22Rv1 (cell line): ENCODE measurements at regions not wholly inside any gene's neighbourhood (a gene's known extent, or its start where the extent isn't known, plus 50 kb on each side); places are given as distances from the start of the nearest gene placed in this dataset.

Source experiments
- ZFX ChIP-seq: fragments of 450-650 bp; IDR thresholded peaks from 2 replicates; pipeline ENCODE4 v1.6.1; 2017; ENCODE audit warnings: antibody characterized with exemption, borderline replicate concordance
- TF ChIP-seq, protein P1 (sequence below): fragments of 450-650 bp; IDR thresholded peaks from 2 replicates; pipeline ENCODE4 v1.5.1; 2017; ENCODE audit warnings: mild to moderate bottlenecking

DNA sequence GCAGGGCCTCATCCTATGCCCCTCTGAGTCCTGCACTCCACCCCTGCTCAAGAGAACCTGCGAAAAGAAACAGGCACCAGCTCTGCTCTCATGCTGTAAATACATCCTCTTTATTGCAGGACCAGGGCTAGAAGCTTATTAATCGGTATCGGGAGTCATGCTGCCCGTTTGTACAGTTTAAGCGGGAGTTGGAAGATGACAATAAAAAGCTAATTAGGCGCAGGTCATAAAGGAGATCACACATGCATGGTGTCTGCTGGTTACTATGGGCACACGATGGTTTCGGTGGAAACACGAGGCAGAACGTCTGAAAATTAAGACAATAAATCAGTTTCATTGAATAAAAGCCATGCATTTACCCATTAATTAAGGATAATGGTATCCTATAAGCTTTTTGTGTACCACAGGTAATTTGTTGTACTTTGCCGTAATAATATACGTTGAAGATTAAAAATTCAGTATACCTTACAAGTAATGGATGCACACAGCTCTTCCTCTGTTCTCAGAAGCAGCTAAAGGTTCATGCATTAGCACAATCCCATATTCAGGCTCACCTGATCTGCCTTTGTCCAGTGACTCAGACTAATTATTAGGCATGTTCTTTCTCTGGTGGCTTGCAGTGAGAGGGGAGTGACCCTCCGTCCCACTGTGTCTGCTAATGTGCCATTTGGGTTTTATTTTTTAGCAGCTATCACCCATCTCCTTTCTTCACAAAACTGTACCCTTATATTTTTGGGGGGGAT, 406.0 kb downstream of the TSHZ3 start:
- TF ChIP-seq, protein P1, sequence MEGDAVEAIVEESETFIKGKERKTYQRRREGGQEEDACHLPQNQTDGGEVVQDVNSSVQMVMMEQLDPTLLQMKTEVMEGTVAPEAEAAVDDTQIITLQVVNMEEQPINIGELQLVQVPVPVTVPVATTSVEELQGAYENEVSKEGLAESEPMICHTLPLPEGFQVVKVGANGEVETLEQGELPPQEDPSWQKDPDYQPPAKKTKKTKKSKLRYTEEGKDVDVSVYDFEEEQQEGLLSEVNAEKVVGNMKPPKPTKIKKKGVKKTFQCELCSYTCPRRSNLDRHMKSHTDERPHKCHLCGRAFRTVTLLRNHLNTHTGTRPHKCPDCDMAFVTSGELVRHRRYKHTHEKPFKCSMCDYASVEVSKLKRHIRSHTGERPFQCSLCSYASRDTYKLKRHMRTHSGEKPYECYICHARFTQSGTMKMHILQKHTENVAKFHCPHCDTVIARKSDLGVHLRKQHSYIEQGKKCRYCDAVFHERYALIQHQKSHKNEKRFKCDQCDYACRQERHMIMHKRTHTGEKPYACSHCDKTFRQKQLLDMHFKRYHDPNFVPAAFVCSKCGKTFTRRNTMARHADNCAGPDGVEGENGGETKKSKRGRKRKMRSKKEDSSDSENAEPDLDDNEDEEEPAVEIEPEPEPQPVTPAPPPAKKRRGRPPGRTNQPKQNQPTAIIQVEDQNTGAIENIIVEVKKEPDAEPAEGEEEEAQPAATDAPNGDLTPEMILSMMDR: no peak
- no peak for TF ChIP-seq ZFX
